ENCODE measurements at regions not wholly inside any gene's neighbourhood (a gene's known extent, or its start where the extent isn't known, plus 50 kb on each side); places are given as distances from the start of the nearest gene placed in this dataset.

DNA sequence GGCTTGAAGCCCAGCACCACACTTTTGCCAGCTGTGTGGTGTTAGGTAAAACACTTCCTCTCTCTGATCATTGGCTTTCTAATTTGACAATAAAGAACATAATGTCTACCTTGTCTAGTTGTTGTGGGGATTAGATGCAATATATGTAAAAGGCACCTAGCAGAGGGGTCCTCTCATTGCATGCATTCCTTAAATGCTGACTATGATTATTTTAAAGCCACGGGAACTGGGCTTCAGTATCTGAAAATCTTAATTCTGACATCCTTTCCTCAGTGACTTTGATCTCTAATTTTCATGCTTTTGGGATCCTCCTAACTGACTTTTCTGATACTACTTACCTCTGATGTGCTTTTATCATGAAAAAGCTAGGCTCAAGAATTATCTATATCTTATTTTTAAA is 596.3 kb downstream of the TAFA4 start:
- no peak for DNase-seq (ENCODE audit: low read depth)
- no peak for TF ChIP-seq MYC (IDR thresholded peaks at IDR 0.05; ENCODE audit: low read depth, low read length)
- TF ChIP-seq POLR2A (IDR thresholded peaks at IDR 0.05; ENCODE audit: extremely low read depth, insufficient read length) = no peak
- TF ChIP-seq, protein P1, sequence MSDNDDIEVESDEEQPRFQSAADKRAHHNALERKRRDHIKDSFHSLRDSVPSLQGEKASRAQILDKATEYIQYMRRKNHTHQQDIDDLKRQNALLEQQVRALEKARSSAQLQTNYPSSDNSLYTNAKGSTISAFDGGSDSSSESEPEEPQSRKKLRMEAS (IDR thresholded peaks at IDR 0.05; ENCODE audit: low read depth, low read length) = no peak
- TF ChIP-seq, protein P2, sequence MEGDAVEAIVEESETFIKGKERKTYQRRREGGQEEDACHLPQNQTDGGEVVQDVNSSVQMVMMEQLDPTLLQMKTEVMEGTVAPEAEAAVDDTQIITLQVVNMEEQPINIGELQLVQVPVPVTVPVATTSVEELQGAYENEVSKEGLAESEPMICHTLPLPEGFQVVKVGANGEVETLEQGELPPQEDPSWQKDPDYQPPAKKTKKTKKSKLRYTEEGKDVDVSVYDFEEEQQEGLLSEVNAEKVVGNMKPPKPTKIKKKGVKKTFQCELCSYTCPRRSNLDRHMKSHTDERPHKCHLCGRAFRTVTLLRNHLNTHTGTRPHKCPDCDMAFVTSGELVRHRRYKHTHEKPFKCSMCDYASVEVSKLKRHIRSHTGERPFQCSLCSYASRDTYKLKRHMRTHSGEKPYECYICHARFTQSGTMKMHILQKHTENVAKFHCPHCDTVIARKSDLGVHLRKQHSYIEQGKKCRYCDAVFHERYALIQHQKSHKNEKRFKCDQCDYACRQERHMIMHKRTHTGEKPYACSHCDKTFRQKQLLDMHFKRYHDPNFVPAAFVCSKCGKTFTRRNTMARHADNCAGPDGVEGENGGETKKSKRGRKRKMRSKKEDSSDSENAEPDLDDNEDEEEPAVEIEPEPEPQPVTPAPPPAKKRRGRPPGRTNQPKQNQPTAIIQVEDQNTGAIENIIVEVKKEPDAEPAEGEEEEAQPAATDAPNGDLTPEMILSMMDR (IDR thresholded peaks at IDR 0.05; ENCODE audit: low read depth, low read length) = no peak
- H3K4me3 ChIP-seq (ENCODE audit: low read depth, low read length) = no peak overlapping the region

DNA sequence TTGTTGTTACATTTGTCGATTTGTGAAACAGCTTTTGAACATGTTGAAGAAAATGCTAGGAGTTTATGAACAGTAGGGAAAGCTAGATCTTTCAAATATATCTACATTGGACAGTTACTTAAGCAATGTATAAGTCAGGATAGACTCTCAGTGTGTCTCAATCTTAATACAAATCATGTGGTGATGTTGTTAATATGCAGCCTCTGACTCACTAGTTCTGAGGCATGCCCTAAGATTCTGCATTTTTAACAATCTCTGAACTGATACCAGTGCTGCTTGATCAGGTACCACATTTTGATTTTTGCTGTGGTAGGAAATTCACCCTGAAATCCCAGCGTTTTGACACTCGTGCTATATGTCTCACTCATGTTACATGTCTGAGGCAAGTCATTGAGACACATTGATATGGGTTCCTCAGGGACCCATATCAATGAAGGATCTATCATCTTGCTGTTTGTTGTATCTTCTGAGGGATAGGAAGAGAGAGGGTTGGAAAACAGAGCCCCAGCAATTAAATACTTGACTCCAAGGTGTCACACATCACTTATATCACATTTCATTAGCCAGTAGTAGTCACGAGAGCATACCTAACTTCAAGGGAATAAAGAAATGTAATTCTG is 597.9 kb downstream of the TAFA4 start:
- no peak overlapping the region for H3K4me3 ChIP-seq (ENCODE audit: low read depth, low read length)
- TF ChIP-seq MYC (IDR thresholded peaks at IDR 0.05; ENCODE audit: low read depth, low read length) = no peak
- TF ChIP-seq, protein P1 (IDR thresholded peaks at IDR 0.05; ENCODE audit: low read depth, low read length) = no peak
- TF ChIP-seq POLR2A (IDR thresholded peaks at IDR 0.05; ENCODE audit: extremely low read depth, insufficient read length) = no peak
- TF ChIP-seq, protein P2 (IDR thresholded peaks at IDR 0.05; ENCODE audit: low read depth, low read length) = no peak
- no peak for DNase-seq (ENCODE audit: low read depth)

DNA sequence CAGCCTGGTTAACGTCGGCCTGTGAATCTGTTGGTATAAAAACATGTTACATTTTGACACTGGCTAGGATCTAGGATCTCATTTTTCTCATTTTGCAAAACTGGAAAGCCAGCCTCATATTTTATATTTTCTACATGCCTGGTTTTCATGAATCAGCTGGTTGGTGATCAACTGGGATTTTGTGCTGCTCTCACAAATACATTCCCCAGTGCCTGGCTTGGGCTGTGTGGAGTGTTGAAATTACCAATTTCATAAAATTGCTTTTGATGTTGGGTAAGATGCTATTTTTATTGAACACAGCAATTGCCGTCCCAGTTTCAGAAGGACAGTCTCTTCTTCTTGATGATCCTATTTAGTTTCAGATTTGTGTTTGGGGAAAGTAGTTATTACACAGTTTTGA is 604.3 kb downstream of the TAFA4 start:
- no peak for DNase-seq (ENCODE audit: low read depth)
- TF ChIP-seq POLR2A (IDR thresholded peaks at IDR 0.05; ENCODE audit: extremely low read depth, insufficient read length) (no peak), MYC (IDR thresholded peaks at IDR 0.05; ENCODE audit: low read depth, low read length) (no peak)
- TF ChIP-seq, protein P1 (IDR thresholded peaks at IDR 0.05; ENCODE audit: low read depth, low read length) = no peak
- TF ChIP-seq, protein P2 (IDR thresholded peaks at IDR 0.05; ENCODE audit: low read depth, low read length) = no peak
- no peak overlapping the region for H3K4me3 ChIP-seq (ENCODE audit: low read depth, low read length)

DNA sequence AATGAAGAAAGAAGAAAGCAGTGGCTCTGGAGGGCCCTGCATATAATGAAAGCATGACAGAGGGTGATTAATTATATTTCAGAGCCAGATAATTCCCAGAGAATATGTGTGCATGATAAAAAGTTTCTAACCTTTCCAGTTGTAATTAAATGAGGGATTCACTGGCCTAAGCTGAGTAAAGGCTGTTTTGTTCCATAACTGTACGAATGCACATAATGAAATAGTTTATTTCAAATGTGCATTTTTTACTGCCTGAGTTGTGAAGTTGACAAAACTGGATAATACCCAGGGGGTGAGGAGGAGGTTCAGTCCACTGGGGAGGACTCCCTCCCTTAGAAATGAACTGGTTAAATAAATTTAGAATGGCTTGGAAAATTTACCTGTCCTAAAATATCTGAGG is 616.4 kb downstream of the TAFA4 start:
- H3K4me3 ChIP-seq (ENCODE audit: low read depth, low read length) = no peak overlapping the region
- TF ChIP-seq POLR2A (IDR thresholded peaks at IDR 0.05; ENCODE audit: extremely low read depth, insufficient read length) (no peak), MYC (IDR thresholded peaks at IDR 0.05; ENCODE audit: low read depth, low read length) (no peak)
- TF ChIP-seq, protein P2 (IDR thresholded peaks at IDR 0.05; ENCODE audit: low read depth, low read length) = no peak
- TF ChIP-seq, protein P1 (IDR thresholded peaks at IDR 0.05; ENCODE audit: low read depth, low read length) = no peak
- DNase-seq (ENCODE audit: low read depth) = no peak

DNA sequence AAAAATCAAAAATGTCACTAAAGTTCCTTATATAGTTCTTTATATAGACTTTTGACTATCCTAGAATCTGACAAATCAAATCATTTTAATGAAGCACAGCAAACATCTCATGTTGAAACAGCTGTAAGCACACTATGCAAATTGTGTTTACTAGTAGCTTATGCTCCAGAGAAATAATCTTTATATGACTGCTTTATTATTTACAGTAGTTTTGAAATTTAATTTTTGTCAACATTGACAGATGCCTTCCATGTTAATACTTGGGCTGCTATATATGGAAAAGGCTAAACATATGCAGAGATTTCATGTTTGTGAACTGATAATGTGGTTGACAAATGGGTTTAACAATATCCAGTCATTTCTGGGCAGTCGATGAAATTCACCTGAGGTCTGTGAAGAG is 616.8 kb downstream of the TAFA4 start:
- TF ChIP-seq POLR2A (IDR thresholded peaks at IDR 0.05; ENCODE audit: extremely low read depth, insufficient read length) (no peak), MYC (IDR thresholded peaks at IDR 0.05; ENCODE audit: low read depth, low read length) (no peak)
- TF ChIP-seq, protein P1 (IDR thresholded peaks at IDR 0.05; ENCODE audit: low read depth, low read length) = no peak
- TF ChIP-seq, protein P2 (IDR thresholded peaks at IDR 0.05; ENCODE audit: low read depth, low read length) = no peak
- DNase-seq (ENCODE audit: low read depth) = no peak
- no peak overlapping the region for H3K4me3 ChIP-seq (ENCODE audit: low read depth, low read length)

Data from NB4 (cell line).